Activated T-cell treated with anti-CD3 and anti-CD28 coated beads for 24 hours (primary cell): ENCODE measurements at regions not wholly inside any gene's neighbourhood (a gene's known extent, or its start where the extent isn't known, plus 50 kb on each side); places are given as distances from the start of the nearest gene placed in this dataset.
"Not testable (repeated sequence)": the region's sequence is repeated elsewhere in the genome, so short reads cannot be mapped to it uniquely, and the experiment has no call there.

Source experiments
- DNase-seq: peaks from one replicate; pipeline ENCODE4 v3.0.0-alpha.2; 2020; ENCODE audit warnings: low read depth

GRCh38 chr6:156688620-156688971 lies 88.6 kb upstream of the ARID1B start:
- no peak for DNase-seq

DNA sequence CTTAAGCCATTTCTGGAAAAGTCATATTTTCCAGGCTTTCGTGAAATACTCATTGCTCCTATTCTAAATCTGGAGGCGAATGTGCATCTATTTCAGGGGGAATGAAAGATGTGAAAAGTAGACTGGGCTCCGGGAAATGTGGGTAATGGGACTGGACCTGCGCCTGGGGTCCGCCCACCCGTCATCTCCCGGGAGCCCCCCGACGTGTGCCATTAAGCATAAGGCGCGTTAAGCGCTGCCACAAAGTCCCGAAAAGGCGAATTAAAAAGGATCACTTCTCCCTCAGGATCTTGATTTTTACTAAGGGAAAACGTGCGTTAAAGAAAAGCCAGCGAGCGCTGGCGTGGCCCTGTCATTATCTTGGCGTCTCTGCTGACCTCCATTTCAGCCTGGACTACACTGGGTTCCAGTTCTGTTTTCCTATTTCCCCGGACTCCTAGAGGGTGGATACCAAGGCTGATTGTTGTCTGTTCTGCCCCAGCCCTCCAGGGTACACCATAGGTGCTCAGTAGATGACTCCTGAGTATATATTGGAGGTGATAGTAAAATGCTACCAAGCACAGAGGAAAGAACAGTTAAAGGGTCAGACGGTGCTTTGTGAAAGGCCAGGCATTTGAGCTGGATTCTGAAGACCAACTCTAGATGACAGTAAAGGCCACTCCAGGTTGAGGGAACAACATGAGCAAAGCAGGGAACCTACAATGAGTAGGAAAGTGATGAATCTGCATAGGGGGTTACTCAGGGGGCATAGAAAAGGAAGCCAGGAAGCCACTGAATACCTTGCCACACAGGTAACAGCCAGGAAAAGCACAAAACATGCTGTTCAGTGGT lies 89.2 kb upstream of the ARID1B start:
- no peak for DNase-seq

DNA sequence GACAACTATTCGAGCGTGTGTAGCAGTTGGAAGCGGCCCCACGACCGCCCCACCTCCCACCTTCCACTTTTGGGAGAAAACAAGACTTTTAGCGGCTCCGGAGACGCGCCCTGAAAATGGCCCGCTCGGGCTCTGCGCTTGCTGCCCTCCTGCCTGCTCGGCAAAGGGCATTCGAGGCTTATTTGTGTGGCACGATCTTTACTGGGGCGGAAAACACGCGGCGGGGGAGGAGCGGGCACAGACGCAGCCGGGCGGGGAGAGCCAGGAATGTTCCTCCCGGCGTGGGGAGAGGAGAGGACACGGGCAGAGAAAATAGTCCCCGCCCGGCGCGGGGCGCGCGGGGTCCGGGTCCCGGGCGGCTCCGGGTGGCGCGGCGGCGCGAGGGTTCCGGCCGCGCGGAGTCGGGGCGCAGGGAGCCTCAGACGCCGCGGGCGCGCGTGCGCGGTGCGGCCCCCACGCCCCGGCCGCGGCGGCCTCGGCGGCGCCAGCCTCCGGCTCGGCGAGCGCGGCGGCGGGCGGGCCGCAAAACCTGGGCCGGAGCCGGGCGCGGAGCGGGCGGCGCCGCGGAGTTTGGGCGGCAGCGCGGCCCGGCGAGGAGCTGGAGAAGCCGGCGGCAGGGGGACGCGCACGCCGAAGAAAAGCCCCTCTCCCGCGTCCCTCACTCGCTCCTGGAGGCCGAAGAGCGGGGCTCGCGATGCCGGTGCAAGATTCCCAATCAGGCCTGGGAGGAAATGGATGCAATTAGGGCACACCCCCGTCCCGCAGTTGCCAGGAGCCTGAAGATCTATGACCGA lies 90.0 kb upstream of the ARID1B start:
- peak; percentile 79 for DNase-seq

GRCh38 chr6:156686301-156686994 lies 90.7 kb upstream of the ARID1B start:
- peak; percentile 34 for DNase-seq

GRCh38 chr6:156685823-156686222 lies 91.4 kb upstream of the ARID1B start:
- no peak for DNase-seq

DNA sequence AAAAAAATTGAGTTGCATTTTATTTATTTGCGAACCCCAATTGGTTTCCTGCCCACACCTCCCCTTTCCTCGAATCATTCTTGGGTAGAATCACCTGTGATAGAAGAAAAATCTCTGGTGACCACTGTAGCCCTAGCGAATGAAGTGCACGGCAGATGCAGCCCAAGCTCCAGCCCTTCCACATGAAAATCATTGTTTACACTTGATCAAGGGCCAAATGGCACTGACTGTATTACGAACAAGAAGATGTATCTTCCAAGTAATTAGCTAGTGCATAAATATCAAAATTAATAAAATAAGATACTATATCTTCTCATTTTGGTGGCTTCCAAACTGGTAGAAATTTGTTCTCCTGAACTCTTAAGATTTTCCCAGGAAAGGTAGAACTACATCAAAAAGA lies 93.4 kb upstream of the ARID1B start:
- DNase-seq, result no peak

- no peak for DNase-seq
These were observed 100.5 kb upstream of the ARID1B start for GRCh38 chr6:156676721-156677120.

DNA sequence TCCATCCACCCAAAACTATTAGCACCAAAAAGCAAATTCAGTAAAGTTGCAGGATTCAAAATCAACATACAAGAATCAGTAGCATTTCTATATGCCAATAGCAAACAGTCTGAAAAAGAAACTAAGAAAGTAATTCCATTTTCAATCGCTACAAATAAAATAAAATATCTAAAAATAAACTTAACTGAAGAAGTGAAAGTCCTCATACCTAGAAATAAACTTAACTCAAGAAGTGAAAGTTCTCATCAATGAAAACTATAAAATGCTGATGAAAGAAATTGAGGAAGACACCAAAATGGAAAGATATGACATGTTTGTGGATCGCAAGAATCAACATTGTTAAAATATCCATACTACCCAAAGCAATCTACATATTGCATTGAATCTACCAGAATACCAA lies 103.0 kb upstream of the ARID1B start:
- no peak for DNase-seq

DNA sequence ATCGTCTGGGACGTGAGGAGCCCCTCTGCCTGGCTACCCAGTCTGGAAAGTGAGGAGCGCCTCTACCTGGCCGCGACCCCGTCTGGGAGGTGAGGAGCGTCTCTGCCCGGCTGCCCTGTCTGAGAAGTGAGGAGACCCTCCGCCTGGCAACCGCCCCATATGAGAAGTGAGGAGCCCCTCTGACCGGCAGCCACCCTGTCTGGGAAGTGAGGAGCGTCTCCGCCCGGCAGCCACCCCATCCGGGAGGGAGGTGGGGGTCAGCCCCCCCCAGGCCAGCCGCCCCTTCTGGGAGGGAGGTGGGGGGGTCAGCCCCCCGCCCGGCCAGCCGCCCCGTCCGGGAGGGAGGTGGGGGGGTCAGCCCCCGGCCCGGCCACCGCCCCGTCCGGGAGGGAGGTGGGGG lies 107.1 kb upstream of the ARID1B start:
- DNase-seq, result not testable (repeated sequence)

GRCh38 chr6:156662025-156662445 lies 115.1 kb upstream of the ARID1B start:
- DNase-seq, result peak; percentile 35

GRCh38 chr6:156660389-156660788 lies 116.8 kb upstream of the ARID1B start:
- DNase-seq, result no peak

- DNase-seq, result no peak
These were observed 117.4 kb upstream of the ARID1B start for GRCh38 chr6:156659822-156660198.

- no peak for DNase-seq
These were observed 118.0 kb upstream of the ARID1B start for GRCh38 chr6:156658966-156659821.

DNA sequence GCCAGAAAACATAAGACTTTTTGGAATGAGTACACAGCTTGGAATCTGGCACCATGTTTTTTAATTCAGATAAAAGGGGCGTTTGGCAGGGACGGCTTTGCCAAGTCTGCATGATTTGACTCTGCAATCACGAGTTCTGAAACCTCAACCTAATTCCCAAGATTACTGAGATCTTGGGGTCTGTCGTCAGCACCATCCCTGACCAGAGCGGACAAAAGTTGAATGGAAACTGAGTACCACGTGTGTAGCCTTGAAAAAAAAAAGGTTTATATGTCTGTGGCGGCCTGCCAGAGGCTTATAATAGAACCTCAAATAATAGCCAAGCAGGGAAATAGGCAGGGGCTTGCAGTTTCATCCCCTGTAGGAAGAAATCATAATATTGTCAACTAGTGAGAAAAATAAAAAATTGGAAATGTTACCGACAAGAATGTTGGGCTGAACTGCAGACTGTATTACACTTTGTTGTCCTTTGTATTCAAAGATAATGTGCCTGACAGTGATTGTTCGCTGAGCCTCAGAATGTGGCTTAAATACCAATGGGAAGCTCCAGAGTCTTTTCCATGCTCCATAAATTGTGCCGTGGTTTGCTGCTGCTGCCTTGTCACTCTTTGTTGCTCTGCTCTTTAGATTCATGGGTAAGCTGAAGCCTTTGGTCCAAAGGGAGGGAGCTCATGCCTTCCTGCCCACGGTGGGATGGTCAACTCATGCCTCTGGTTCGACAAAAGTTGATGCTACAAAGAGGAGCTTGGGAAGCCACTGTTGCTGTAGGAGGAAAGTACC lies 118.8 kb upstream of the ARID1B start:
- no peak for DNase-seq

DNA sequence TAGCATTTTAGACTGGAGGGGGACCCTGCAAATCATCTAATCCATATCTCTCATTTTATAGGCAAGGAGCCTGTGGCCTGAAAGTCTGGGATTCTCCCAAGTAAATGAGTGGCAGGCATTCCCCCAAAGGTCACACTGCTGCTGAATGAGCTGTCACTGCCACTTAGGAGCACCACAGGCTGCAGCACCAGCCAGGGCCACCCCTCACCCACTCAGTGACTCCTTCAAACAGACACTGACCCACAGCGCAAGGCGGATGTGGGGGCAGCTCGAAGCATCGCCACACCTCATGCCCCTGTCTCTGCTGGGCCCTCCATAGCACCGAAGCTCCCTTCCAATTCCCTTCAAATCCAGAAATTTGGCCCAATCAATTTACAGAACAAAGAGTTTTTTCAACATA lies 119.9 kb upstream of the ARID1B start:
- DNase-seq, result no peak

DNA sequence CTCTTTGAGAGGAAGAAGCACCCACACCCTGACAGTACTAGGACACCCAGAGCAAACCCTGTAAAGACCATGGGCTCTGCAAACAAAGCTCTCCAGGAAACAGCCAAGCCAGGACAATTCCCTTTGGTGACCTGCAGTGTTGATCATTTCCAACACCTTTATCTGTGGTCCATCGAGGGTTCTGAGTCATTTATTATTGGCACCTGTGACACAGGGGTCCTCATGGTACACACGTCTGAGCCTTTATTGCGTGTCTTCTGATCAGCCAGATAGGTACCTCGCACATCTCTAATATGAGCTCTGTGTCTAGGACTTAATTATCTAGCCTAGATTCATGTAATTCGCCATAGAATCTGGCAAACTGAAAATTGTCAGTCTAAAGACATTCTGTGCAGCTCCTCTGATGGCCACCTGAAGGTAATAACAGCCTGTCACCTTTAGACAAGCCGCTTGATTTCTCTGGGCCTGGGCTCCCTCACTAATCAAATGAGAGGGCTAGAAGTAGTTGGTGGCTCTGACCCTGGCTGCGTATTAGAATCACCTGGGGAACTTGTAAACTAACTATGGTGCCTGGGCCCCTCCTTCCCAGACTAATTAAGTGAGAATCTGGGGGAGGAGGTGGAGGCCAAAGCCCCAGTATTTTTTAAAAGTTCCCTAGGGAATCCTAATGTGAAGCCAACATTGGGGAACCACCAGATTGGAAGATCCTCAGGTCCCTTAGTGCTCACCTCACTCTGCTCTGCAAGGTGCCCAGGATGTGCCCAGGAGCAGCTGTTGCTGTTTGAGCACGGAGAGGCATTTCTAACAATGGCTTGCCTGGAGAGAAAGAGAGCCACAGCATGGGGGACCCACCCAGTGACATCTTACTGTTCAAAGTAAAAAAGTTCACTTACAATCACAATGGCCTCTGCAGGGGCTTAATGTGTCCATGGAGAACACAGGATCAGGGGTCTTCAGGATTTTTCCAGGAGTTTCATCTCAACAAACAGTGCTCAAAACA lies 122.0 kb upstream of the ARID1B start:
- no peak for DNase-seq

DNA sequence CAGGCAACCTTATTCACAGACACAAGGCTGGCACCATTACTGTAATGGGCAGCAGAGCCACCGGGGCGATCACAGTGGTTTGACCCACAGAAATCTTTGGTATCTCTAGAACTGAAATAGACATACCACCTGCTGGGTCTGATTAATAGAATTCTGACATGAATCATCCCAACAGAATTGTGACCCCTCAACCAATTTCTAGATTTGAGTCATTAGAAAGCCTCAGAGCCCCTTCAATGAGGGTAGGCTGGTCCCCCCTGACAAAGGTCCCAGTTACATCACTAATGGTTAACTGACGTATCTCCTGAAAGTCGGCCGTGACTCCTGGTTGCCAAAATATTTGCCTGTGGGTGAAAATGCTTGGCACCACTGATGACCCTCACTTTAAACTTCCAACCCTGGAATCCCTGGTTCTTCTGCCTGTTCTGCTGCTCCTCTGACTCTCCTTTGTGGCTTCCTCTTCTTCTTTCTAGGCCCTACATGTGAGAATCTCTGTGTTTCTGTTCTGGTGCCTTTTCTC lies 124.9 kb upstream of the ARID1B start:
- no peak for DNase-seq

DNA sequence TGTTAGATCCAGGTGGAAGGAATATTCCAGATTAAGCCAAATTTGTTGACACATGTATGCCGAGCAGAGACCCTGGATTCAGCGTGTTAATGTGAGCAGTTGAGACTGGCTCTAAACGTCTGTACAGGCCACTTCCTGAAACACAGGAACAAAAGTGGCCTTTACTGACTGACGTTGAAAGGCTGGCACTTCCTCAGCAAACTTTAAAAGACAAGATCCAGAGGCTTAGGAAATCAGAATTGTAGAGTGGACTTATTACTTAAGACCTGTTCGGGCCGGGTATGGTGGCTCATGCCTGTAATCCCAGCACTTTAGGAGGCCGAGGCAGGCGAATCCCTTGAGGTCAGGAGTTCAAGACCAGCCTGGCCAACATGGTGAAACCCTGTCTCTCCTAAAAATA lies 125.7 kb upstream of the ARID1B start:
- DNase-seq, result no peak

DNA sequence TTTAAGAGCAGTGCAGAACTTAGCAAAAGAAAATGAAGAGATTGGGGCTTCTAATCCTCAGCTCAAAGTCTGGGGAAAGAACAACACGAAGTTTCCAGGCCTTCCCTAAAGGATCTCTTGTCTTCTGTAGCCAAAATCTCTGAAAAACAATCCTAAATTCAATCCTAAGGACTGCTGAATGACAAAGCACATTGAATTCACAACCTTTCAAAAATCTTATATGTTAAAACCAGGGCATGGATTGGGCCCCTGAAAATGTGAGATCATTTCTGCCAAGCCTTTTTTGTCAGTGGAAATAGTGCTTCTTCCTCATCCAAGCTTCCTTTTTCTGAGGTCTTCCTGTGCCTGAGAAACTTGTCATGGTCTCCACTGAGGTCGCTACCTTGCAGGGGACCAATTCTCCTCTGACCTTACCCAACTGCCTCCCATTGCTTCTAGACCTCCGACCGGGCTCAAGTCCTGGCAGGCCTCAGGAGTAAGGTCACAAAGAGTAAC lies 126.2 kb upstream of the ARID1B start:
- DNase-seq, result no peak
